Psoas muscle (tissue), 7 donors: ENCODE measurements at regions not wholly inside any gene's neighbourhood (a gene's known extent, or its start where the extent isn't known, plus 50 kb on each side); places are given as distances from the start of the nearest gene placed in this dataset.

ENCODE experiments used
- ATAC-seq, 4 donors: fragments of 200-7000 bp; cut with Tn5 transposase; one replicate each; pipeline ENCODE4 v1.9.1; 2020; ENCODE audit warnings: moderate library complexity in 3 of 4, mild to moderate bottlenecking in 2 of 4
- DNase-seq, 2 donors: peaks; one replicate each; pipeline ENCODE4 v3.0.0-alpha.2; 2020
- H3K27ac ChIP-seq: fragments of 200-600 bp; one replicate; pipeline ENCODE4 v1.8.0; 2022
- H3K27me3 ChIP-seq, 3 donors: fragments of 200-600 bp in 1 of 3; one replicate each; pipeline versions ENCODE4 v1.6.1 to v1.8.0; 2013 to 2022; ENCODE audit warnings: low read length in 2 of 3, mild to moderate bottlenecking in 2 of 3, moderate library complexity in 1 of 3; ENCODE audit not compliant: insufficient read depth in 3 of 3
- H3K36me3 ChIP-seq, 2 donors: fragments of 200-600 bp in 1 of 2; one replicate each; pipeline versions ENCODE4 v1.6.1 to v1.8.0; 2013 to 2022; ENCODE audit warnings: low read depth in 1 of 2, mild to moderate bottlenecking in 1 of 2, moderate library complexity in 1 of 2; ENCODE audit not compliant: insufficient read depth in 1 of 2
- H3K4me1 ChIP-seq: fragments of 200-600 bp; one replicate; pipeline ENCODE4 v1.8.0; 2022
- H3K4me3 ChIP-seq: fragments of 200-600 bp; one replicate; pipeline ENCODE4 v1.8.0; 2022; ENCODE audit warnings: mild to moderate bottlenecking
- H3K9me3 ChIP-seq: fragments of 200-600 bp; one replicate; pipeline ENCODE4 v1.8.0; 2022
- WGBS, 3 donors: extraction: QIAGEN DNeasy Blood & Tissue Kit; methylation state at CpG; one replicate each; pipeline versions ENCODE4 v1.1.6 to v1.1.7; 2013; 5-methylcytosine and 5-hydroxymethylcytosine counted together
- intact Hi-C, 2 donors: fragments of 100-400 bp; cut with DNase I; formaldehyde crosslinking; loops; one replicate each; pipeline versions ENCODE4 v1.11.0 to v1.14.2; 2022
- TF ChIP-seq, protein P1 (sequence below): fragments of 200-600 bp; IDR thresholded peaks from one replicate; pipeline ENCODE4 v1.8.0; 2022; ENCODE audit warnings: antibody characterized with exemption
- donor health status: healthy with polysubstance abuse.
- donor health status: DM: no; HTN: no; CAD: no; lungs with moderate emphysema.
- donor health status: Bipolar disorder and iron deficiency.
- donor health status: healthy.
- donor health status: DM: yes; HTN: yes; CAD: no.
- donor health status: DM: no; HTN: no; CAD: no.
- donor health status: DM: yes; HTN: yes; CAD: no.

DNA sequence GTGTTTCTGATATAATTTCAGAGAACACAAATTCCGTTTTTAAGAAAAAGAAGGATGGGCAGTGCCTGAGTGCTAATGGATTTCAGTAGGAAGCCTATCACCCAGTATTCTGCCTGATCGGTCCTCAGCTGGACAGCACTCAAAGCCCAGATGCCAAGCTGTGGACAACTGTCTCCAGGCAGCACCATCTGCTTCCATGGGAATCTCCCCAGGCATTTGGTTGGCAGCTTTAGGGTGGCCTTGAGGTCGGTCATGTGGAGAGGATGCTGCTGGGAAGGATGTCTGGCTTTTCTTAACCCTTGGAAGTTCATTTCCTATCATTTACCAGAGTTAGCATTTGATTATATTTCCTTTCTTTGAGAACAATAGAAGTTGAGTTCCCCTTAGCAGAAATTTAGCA is 311.7 kb downstream of the TBC1D4 start:
- intact Hi-C loops = no loop called here
- Histone ChIP-seq H3K4me1 (no peaks in the 10 kb centered on the region), H3K27ac (no peak overlapping the region), H3K27me3 (no peaks in the 10 kb centered on the region), H3K4me3 (no peak overlapping the region), H3K36me3 (no peaks in the 10 kb centered on the region), H3K9me3 (no peaks in the 10 kb centered on the region)
- TF ChIP-seq, protein P1, sequence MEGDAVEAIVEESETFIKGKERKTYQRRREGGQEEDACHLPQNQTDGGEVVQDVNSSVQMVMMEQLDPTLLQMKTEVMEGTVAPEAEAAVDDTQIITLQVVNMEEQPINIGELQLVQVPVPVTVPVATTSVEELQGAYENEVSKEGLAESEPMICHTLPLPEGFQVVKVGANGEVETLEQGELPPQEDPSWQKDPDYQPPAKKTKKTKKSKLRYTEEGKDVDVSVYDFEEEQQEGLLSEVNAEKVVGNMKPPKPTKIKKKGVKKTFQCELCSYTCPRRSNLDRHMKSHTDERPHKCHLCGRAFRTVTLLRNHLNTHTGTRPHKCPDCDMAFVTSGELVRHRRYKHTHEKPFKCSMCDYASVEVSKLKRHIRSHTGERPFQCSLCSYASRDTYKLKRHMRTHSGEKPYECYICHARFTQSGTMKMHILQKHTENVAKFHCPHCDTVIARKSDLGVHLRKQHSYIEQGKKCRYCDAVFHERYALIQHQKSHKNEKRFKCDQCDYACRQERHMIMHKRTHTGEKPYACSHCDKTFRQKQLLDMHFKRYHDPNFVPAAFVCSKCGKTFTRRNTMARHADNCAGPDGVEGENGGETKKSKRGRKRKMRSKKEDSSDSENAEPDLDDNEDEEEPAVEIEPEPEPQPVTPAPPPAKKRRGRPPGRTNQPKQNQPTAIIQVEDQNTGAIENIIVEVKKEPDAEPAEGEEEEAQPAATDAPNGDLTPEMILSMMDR = no peak
- ATAC-seq (no peak), DNase-seq (no peak)
- WGBS, 3 donors = 20 to 34% (median 24%) methylated on average over 3 of the region's 3 CpGs

DNA sequence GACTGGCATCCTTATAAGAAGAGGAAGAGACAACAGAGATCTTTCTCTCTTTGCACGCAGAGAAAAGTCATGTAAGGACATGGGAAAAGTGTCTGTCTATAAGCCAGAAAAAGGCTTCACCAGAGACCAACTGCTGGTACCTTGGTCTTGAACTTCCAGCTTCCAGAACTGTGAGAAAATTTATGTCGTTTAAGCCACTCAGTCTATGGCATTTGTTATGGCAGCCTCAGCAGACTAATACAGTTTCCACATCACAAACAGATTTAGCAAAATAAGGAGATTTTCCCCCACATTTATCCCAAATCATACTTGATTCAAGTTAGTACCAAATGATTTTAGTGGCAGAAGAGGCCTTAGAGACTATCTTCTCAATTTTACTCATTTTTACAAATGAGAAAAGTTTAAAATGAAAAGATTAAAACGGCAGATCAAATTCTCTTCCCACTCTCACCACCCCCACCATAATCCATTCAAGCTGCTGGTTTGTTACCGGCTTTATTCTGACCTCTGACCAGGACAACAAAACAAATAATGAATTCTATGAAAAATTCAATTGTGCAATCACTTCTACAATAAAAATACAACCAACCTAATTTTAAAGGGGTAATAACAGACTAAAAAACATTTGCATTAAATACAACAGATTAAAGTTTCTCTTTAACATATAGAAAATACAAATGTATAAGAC is 316.3 kb downstream of the TBC1D4 start:
- H3K36me3 ChIP-seq = no peaks in the 10 kb centered on the region
- intact Hi-C loops = no loop called here
- no peak overlapping the region for H3K27ac ChIP-seq
- TF ChIP-seq, protein P1 = no peak
- no peak overlapping the region for H3K4me3 ChIP-seq
- no peaks in the 10 kb centered on the region for H3K27me3 ChIP-seq
- no peak for ATAC-seq
- DNase-seq = no peak
- no peaks in the 10 kb centered on the region for H3K4me1 ChIP-seq
- H3K9me3 ChIP-seq = no peaks in the 10 kb centered on the region
- WGBS, 3 donors = 52 to 61% (median 53%) methylated on average over 4 of the region's 4 CpGs

DNA sequence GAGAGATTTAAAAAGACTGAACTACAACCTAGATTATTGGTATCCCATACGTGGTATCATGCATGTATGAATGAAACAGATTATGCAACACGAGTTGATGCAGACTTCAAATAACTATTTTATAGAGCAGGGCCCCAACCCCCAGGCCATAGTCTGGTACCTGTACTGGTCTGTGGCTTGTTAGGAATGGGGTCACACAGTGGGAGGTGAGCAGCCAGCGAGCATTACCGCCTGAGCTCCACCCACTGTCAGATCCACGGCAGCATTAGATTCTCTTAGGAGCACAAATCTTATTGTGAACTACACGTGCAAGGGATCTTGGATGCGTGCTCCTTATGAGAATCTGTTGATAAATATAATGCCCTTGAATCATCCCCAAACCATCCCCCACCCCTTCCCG is 320.2 kb downstream of the TBC1D4 start:
- no peaks in the 10 kb centered on the region for H3K9me3 ChIP-seq
- ATAC-seq (no peak), DNase-seq (no peak)
- no peaks in the 10 kb centered on the region for H3K36me3 ChIP-seq
- no peak overlapping the region for H3K27ac ChIP-seq
- 75 to 78% (median 76%) methylated on average over 8 of the region's 8 CpGs for WGBS, 3 donors
- intact Hi-C loops = no loop called here
- TF ChIP-seq, protein P1 = no peak
- H3K27me3 ChIP-seq = no peaks in the 10 kb centered on the region
- H3K4me1 ChIP-seq = no peaks in the 10 kb centered on the region
- H3K4me3 ChIP-seq = no peak overlapping the region

DNA sequence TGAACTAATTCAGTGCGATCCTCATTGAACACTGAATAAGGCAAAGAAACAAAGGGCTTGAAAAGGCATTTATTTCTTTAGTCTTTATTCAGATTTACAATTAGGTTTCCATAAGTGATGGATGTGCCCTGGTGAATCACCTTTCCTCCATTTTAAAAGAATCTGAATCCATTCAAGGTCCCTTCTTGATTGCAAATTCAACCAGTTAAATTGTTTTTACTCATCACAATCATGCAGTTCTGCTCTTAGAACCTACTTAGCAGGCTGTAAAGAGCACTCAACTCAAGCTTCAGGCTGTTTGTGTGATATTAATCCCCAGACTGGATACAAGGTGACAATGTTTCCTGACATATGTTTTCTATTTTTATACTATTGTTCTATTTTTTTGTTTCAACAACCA is 321.0 kb downstream of the TBC1D4 start:
- Histone ChIP-seq H3K36me3 (no peaks in the 10 kb centered on the region), H3K4me1 (no peaks in the 10 kb centered on the region), H3K27me3 (no peaks in the 10 kb centered on the region), H3K4me3 (no peak overlapping the region), H3K9me3 (no peaks in the 10 kb centered on the region), H3K27ac (no peak overlapping the region)
- WGBS, 3 donors = 88 to 94% (median 88%) methylated on average over 1 of the region's 1 CpG
- intact Hi-C loops = no loop called here
- ATAC-seq = no peak
- TF ChIP-seq, protein P1 = no peak
- DNase-seq = no peak

DNA sequence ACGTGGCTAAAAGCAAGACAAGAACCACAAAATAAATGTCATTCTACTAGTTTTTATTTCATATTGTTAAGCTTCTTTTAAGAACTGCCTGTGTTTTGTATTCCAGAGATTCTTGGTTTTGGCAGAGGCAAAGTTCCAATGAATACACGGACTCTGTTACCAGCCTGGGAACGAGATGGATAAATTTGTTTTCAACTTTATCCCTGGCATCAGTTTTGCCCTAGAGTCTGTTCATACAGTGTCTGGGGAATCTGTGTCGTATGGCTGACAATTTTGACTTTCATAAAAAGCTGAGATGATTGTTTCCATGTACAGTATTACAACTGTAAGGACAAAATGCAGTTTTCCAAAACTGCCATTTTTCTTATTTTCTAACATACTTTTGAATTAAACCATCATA is 327.6 kb downstream of the TBC1D4 start:
- Histone ChIP-seq H3K36me3 (no peaks in the 10 kb centered on the region), H3K4me1 (no peaks in the 10 kb centered on the region), H3K27me3 (no peaks in the 10 kb centered on the region), H3K4me3 (no peak overlapping the region), H3K27ac (no peak overlapping the region), H3K9me3 (no peaks in the 10 kb centered on the region)
- WGBS, 3 donors = 33 to 50% (median 45%) methylated on average over 4 of the region's 4 CpGs
- TF ChIP-seq, protein P1 = no peak
- DNase-seq (no peak), ATAC-seq (no peak)
- intact Hi-C loops = no loop called here
